ENCODE measurements at regions not wholly inside any gene's neighbourhood (a gene's known extent, or its start where the extent isn't known, plus 50 kb on each side); places are given as distances from the start of the nearest gene placed in this dataset.

GRCh38 chr15:87569581-87569980, 687.0 kb downstream of the NTRK3 start:
- ATAC-seq (no peak), DNase-seq (no peak)
- no peak for TF ChIP-seq CTCF (IDR thresholded peaks at IDR 0.05)
- H3K4me1 ChIP-seq: no peaks in the 10 kb centered on the region
- no peaks in the 10 kb centered on the region for H3K9me3 ChIP-seq
- H3K27me3 ChIP-seq (ENCODE audit: insufficient read depth in 3 of 3, low read length in 2 of 3): peaks cover 0 to 3% (median 0%) of the 10 kb centered on the region in 3 donors
- WGBS, 3 donors: 80 to 82% (median 81%) methylated on average over 3 of the region's 3 CpGs
- no peak overlapping the region for H3K27ac ChIP-seq
- H3K4me3 ChIP-seq: no peak overlapping the region
- H3K36me3 ChIP-seq (ENCODE audit: insufficient read depth in 1 of 2, low read depth in 1 of 2): no peaks in the 10 kb centered on the region
- intact Hi-C loops (cut with DNase I): no loop called here

- WGBS, 3 donors: 26 to 36% (median 30%) methylated on average over 3 of the region's 3 CpGs
- Histone ChIP-seq H3K9me3 (no peaks in the 10 kb centered on the region), H3K4me1 (no peaks in the 10 kb centered on the region), H3K36me3 (ENCODE audit: insufficient read depth in 1 of 2, low read depth in 1 of 2) (no peaks in the 10 kb centered on the region), H3K27me3 (ENCODE audit: insufficient read depth in 3 of 3, low read length in 2 of 3) (peaks cover 0 to 3% (median 0%) of the 10 kb centered on the region in 3 donors), H3K27ac (no peak overlapping the region), H3K4me3 (no peak overlapping the region)
- ATAC-seq (peak in 1 of 4 donors; percentile 30), DNase-seq (no peak)
- no peak for TF ChIP-seq CTCF (IDR thresholded peaks at IDR 0.05)
- intact Hi-C loops (cut with DNase I): no loop called here
Measured at GRCh38 chr15:87567406-87568030, 689.0 kb downstream of the NTRK3 start.

- DNase-seq (no peak), ATAC-seq (no peak)
- no peak for TF ChIP-seq CTCF (IDR thresholded peaks at IDR 0.05)
- H3K4me3 ChIP-seq: no peak overlapping the region
- H3K4me1 ChIP-seq: no peaks in the 10 kb centered on the region
- no peaks in the 10 kb centered on the region for H3K9me3 ChIP-seq
- H3K27ac ChIP-seq: no peak overlapping the region
- H3K27me3 ChIP-seq (ENCODE audit: insufficient read depth in 3 of 3, low read length in 2 of 3): peaks cover 0 to 3% (median 0%) of the 10 kb centered on the region in 3 donors
- 63 to 70% (median 64%) methylated on average over 6 of the region's 6 CpGs for WGBS, 3 donors
- H3K36me3 ChIP-seq (ENCODE audit: insufficient read depth in 1 of 2, low read depth in 1 of 2): no peaks in the 10 kb centered on the region
- intact Hi-C loops (cut with DNase I): no loop called here
Measured at GRCh38 chr15:87566236-87566635, 690.3 kb downstream of the NTRK3 start.

- TF ChIP-seq CTCF (IDR thresholded peaks at IDR 0.05): no peak
- DNase-seq (no peak), ATAC-seq (no peak)
- peaks cover 0 to 3% (median 0%) of the 10 kb centered on the region in 3 donors for H3K27me3 ChIP-seq (ENCODE audit: insufficient read depth in 3 of 3, low read length in 2 of 3)
- H3K4me1 ChIP-seq: no peaks in the 10 kb centered on the region
- no peak overlapping the region for H3K4me3 ChIP-seq
- intact Hi-C loops (cut with DNase I): no loop called here
- H3K36me3 ChIP-seq (ENCODE audit: insufficient read depth in 1 of 2, low read depth in 1 of 2): no peaks in the 10 kb centered on the region
- H3K27ac ChIP-seq: no peak overlapping the region
- no peaks in the 10 kb centered on the region for H3K9me3 ChIP-seq
- WGBS, 3 donors: 72 to 76% (median 73%) methylated on average over 3 of the region's 3 CpGs
Measured at GRCh38 chr15:87564681-87565080, 691.9 kb downstream of the NTRK3 start.

GRCh38 chr15:87563869-87564268, 692.7 kb downstream of the NTRK3 start:
- Histone ChIP-seq H3K9me3 (no peaks in the 10 kb centered on the region), H3K27me3 (ENCODE audit: insufficient read depth in 3 of 3, low read length in 2 of 3) (peaks cover 0 to 3% (median 0%) of the 10 kb centered on the region in 3 donors), H3K27ac (no peak overlapping the region), H3K4me1 (no peaks in the 10 kb centered on the region), H3K36me3 (ENCODE audit: insufficient read depth in 1 of 2, low read depth in 1 of 2) (no peaks in the 10 kb centered on the region), H3K4me3 (no peak overlapping the region)
- WGBS, 3 donors: 62 to 77% (median 72%) methylated on average over 2 of the region's 2 CpGs
- TF ChIP-seq CTCF (IDR thresholded peaks at IDR 0.05): no peak
- no peak for ATAC-seq
- no peak for DNase-seq
- intact Hi-C loops (cut with DNase I): no loop called here

Measured in psoas muscle (tissue), 7 donors.